ENCODE measurements at regions not wholly inside any gene's neighbourhood (a gene's known extent, or its start where the extent isn't known, plus 50 kb on each side); places are given as distances from the start of the nearest gene placed in this dataset.

DNA sequence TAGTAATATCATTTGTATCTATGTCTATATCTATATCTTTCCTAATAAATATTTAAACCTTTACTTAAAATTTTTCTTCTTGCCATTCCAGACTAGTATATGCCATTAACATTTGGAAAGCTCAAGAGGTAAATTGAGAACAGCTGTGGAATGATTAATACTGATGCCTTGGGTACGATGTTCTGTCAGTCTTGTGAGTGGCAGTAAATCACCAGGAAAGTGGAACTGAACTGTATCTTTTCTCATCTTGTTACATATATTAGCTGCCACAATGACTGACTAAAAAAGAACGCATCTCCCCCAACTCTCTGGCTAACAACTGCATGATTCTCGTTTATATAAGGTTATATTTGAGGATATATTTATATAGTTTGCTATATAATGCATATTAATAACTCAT, 137.0 kb upstream of the ASCC3 start:
- H3K18ac ChIP-seq (ENCODE audit: insufficient read length, low read depth, low read length), result no peak overlapping the region
- H3K27me3 Mint-ChIP-seq (ENCODE audit: low read depth), result no peaks in the 10 kb centered on the region
- no peak overlapping the region for H2BK15ac ChIP-seq (ENCODE audit: low read depth, low read length)
- H3K4me1 ChIP-seq (ENCODE audit: insufficient read depth, low read length), result no peaks in the 10 kb centered on the region
- H2BK120ac ChIP-seq (ENCODE audit: low read depth, low read length, poor library complexity, severe bottlenecking), result no peak overlapping the region
- no peaks in the 10 kb centered on the region for H3K36me3 Mint-ChIP-seq (ENCODE audit: insufficient read depth in 1 of 3, low read depth in 3 of 3)
- no peak overlapping the region for H2BK5ac ChIP-seq (ENCODE audit: insufficient read length, low read length)
- no peaks in the 10 kb centered on the region for H3K79me2 ChIP-seq (ENCODE audit: insufficient read depth, low read length)
- no peaks in the 10 kb centered on the region for H3K79me1 ChIP-seq (ENCODE audit: insufficient read depth, low read depth, low read length, poor library complexity, severe bottlenecking)
- no peak overlapping the region for H3K14ac ChIP-seq (ENCODE audit: insufficient read depth, low read length)
- no peaks in the 10 kb centered on the region for H3K4me1 Mint-ChIP-seq
- H3K4me3 Mint-ChIP-seq, result no peak overlapping the region
- H3K4ac ChIP-seq (ENCODE audit: low read depth, low read length), result no peak overlapping the region
- no peak overlapping the region for H4K5ac ChIP-seq (ENCODE audit: insufficient read length, low read depth, low read length)
- no peak for DNase-seq
- no peaks in the 10 kb centered on the region for H3K27me3 ChIP-seq (ENCODE audit: insufficient read depth, low read length)
- no peak overlapping the region for H2AFZ ChIP-seq (ENCODE audit: low read length)
- no peaks in the 10 kb centered on the region for H3K9me3 ChIP-seq (ENCODE audit: control insufficient read depth, low read depth, low read length)
- H2BK20ac ChIP-seq (ENCODE audit: low read depth, low read length, poor library complexity, severe bottlenecking), result no peak overlapping the region
- no peaks in the 10 kb centered on the region for H3K9me3 Mint-ChIP-seq
- no CpG with 5 or more reads among the region's 3 CpGs for WGBS (ENCODE audit: extremely low coverage, insufficient read length, low lambda C conversion rate)
- H3K56ac ChIP-seq (ENCODE audit: insufficient read length, low read depth, low read length), result no peak overlapping the region
- H3K23ac ChIP-seq (ENCODE audit: insufficient read length, low read depth, low read length), result no peak overlapping the region
- H3K23me2 ChIP-seq (ENCODE audit: insufficient read length, low read depth, low read length, poor library complexity, severe bottlenecking), result no peaks in the 10 kb centered on the region
- no peaks in the 10 kb centered on the region for H4K20me1 ChIP-seq (ENCODE audit: control insufficient read depth, insufficient read depth, insufficient read length)
- no peak overlapping the region for H3K9ac ChIP-seq (ENCODE audit: extremely low read depth, insufficient read length, low read length)
- H3T11ph ChIP-seq (ENCODE audit: low read length), result no peak overlapping the region
- H3K27ac ChIP-seq (ENCODE audit: insufficient read length, low read depth, low read length), result no peak overlapping the region
- no peak overlapping the region for H2BK12ac ChIP-seq (ENCODE audit: insufficient read length, low read depth, low read length)
- H3K27ac Mint-ChIP-seq, result no peak overlapping the region
- H3K4me2 ChIP-seq (ENCODE audit: insufficient read depth, insufficient read length, low read length), result no peak overlapping the region
- H2AK5ac ChIP-seq (ENCODE audit: insufficient read length, low read length), result no peak overlapping the region
- no peak overlapping the region for H4K91ac ChIP-seq (ENCODE audit: insufficient read length, low read depth, low read length)
- TF ChIP-seq, protein P1, sequence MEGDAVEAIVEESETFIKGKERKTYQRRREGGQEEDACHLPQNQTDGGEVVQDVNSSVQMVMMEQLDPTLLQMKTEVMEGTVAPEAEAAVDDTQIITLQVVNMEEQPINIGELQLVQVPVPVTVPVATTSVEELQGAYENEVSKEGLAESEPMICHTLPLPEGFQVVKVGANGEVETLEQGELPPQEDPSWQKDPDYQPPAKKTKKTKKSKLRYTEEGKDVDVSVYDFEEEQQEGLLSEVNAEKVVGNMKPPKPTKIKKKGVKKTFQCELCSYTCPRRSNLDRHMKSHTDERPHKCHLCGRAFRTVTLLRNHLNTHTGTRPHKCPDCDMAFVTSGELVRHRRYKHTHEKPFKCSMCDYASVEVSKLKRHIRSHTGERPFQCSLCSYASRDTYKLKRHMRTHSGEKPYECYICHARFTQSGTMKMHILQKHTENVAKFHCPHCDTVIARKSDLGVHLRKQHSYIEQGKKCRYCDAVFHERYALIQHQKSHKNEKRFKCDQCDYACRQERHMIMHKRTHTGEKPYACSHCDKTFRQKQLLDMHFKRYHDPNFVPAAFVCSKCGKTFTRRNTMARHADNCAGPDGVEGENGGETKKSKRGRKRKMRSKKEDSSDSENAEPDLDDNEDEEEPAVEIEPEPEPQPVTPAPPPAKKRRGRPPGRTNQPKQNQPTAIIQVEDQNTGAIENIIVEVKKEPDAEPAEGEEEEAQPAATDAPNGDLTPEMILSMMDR (conservative IDR thresholded peaks at IDR 0.05), result no peak
- H4K8ac ChIP-seq (replicated peaks; ENCODE audit: insufficient read length, low read depth, low read length), result no peak overlapping the region

Data from H9 (cell line).